Right atrium auricular region (tissue), 2 donors: ENCODE measurements at regions not wholly inside any gene's neighbourhood (a gene's known extent, or its start where the extent isn't known, plus 50 kb on each side); places are given as distances from the start of the nearest gene placed in this dataset.

Source experiments
- DNase-seq: peaks from one replicate; pipeline ENCODE4 v3.0.0-alpha.2; 2019; ENCODE audit warnings: low spot score
- H3K27ac ChIP-seq, 2 donors: fragments of 200-600 bp; sonication (generic); 1 replicate in 1 of 2; 2 replicates in 1 of 2; pipeline ENCODE4 v1.5.1; 2016 to 2019
- H3K27me3 ChIP-seq, 2 donors: fragments of 200-600 bp; sonication (generic); one replicate each; pipeline versions ENCODE4 v1.5.1 to v1.6.0; 2017 to 2019
- H3K36me3 ChIP-seq: fragments of 200-600 bp; sonication (generic); one replicate; pipeline ENCODE4 v1.5.1; 2016
- H3K4me1 ChIP-seq, 2 donors: fragments of 200-600 bp; sonication (generic); one replicate each; pipeline versions ENCODE4 v1.5.1 to v1.6.0; 2017 to 2019
- H3K4me3 ChIP-seq, 2 donors: fragments of 200-600 bp; sonication (generic); 1 replicate in 1 of 2; 2 replicates in 1 of 2; pipeline ENCODE4 v1.5.1; 2017 to 2019; ENCODE audit warnings: mild to moderate bottlenecking in 1 of 2, moderate library complexity in 1 of 2
- H3K9me3 ChIP-seq, 2 donors: fragments of 200-600 bp; sonication (generic); one replicate each; pipeline ENCODE4 v1.5.1; 2019
- CTCF ChIP-seq, 2 donors: fragments of 200-600 bp; sonication (generic); IDR thresholded peaks; one replicate each; pipeline ENCODE4 v1.5.1; 2019; ENCODE audit warnings: antibody characterized with exemption in 2 of 2

GRCh38 chr21:25149022-25149421, 458.3 kb downstream of the MRPL39 start:
- H3K36me3 ChIP-seq = no peaks in the 10 kb centered on the region
- H3K4me1 ChIP-seq = no peaks in the 10 kb centered on the region
- no peaks in the 10 kb centered on the region for H3K9me3 ChIP-seq
- DNase-seq = no peak
- no peaks in the 10 kb centered on the region for H3K27me3 ChIP-seq
- no peak overlapping the region for H3K4me3 ChIP-seq
- H3K27ac ChIP-seq = no peak overlapping the region
- no peak for TF ChIP-seq CTCF (IDR thresholded peaks at IDR 0.05)

GRCh38 chr21:25139414-25139813, 467.9 kb downstream of the MRPL39 start:
- no peak overlapping the region for H3K27ac ChIP-seq
- H3K4me3 ChIP-seq = no peak overlapping the region
- TF ChIP-seq CTCF (IDR thresholded peaks at IDR 0.05) = no peak
- H3K27me3 ChIP-seq = no peaks in the 10 kb centered on the region
- no peaks in the 10 kb centered on the region for H3K36me3 ChIP-seq
- H3K4me1 ChIP-seq = no peaks in the 10 kb centered on the region
- no peak for DNase-seq
- no peaks in the 10 kb centered on the region for H3K9me3 ChIP-seq

- no peaks in the 10 kb centered on the region for H3K4me1 ChIP-seq
- no peak for TF ChIP-seq CTCF (IDR thresholded peaks at IDR 0.05)
- no peak for DNase-seq
- no peaks in the 10 kb centered on the region for H3K36me3 ChIP-seq
- H3K4me3 ChIP-seq = no peak overlapping the region
- H3K27me3 ChIP-seq = no peaks in the 10 kb centered on the region
- no peaks in the 10 kb centered on the region for H3K9me3 ChIP-seq
- no peak overlapping the region for H3K27ac ChIP-seq
Observed at GRCh38 chr21:25133939-25134338, 473.3 kb downstream of the MRPL39 start.

GRCh38 chr21:25127811-25128210, 479.5 kb downstream of the MRPL39 start:
- H3K4me1 ChIP-seq = no peaks in the 10 kb centered on the region
- no peaks in the 10 kb centered on the region for H3K9me3 ChIP-seq
- H3K36me3 ChIP-seq = no peaks in the 10 kb centered on the region

GRCh38 chr21:25127007-25127406, 480.3 kb downstream of the MRPL39 start:
- H3K4me1 ChIP-seq = no peaks in the 10 kb centered on the region
- no peak for DNase-seq
- TF ChIP-seq CTCF (IDR thresholded peaks at IDR 0.05) = no peak
- no peaks in the 10 kb centered on the region for H3K27me3 ChIP-seq
- no peaks in the 10 kb centered on the region for H3K9me3 ChIP-seq
- no peak overlapping the region for H3K4me3 ChIP-seq
- no peak overlapping the region for H3K27ac ChIP-seq
- no peaks in the 10 kb centered on the region for H3K36me3 ChIP-seq

More at GRCh38 chr21:25127811-25128210, 479.5 kb downstream of the MRPL39 start:
- H3K27me3 ChIP-seq = no peaks in the 10 kb centered on the region
- no peak overlapping the region for H3K27ac ChIP-seq
- no peak for TF ChIP-seq CTCF (IDR thresholded peaks at IDR 0.05)
- H3K4me3 ChIP-seq = no peak overlapping the region
- DNase-seq = no peak

- no peak overlapping the region for H3K4me3 ChIP-seq
- no peak for DNase-seq
- H3K27me3 ChIP-seq = no peaks in the 10 kb centered on the region
- TF ChIP-seq CTCF (IDR thresholded peaks at IDR 0.05) = no peak
- H3K36me3 ChIP-seq = no peaks in the 10 kb centered on the region
- no peaks in the 10 kb centered on the region for H3K4me1 ChIP-seq
- H3K9me3 ChIP-seq = no peaks in the 10 kb centered on the region
- no peak overlapping the region for H3K27ac ChIP-seq
Observed at GRCh38 chr21:25126564-25126963, 480.7 kb downstream of the MRPL39 start.
